GM18520 (cell line): ENCODE measurements at regions not wholly inside any gene's neighbourhood (a gene's known extent, or its start where the extent isn't known, plus 50 kb on each side); places are given as distances from the start of the nearest gene placed in this dataset.
"Not testable (repeated sequence)": the region's sequence is repeated elsewhere in the genome, so short reads cannot be mapped to it uniquely, and the experiment has no call there.

Experiments used
- ATAC-seq: cut with Tn5 transposase; IDR thresholded peaks from one replicate; pipeline ENCODE4 v1.9.1; 2021; ENCODE audit not compliant: unreplicated experiment

- ATAC-seq, result no peak
These were observed 453.9 kb downstream of the SQOR start for GRCh38 chr15:46088486-46089445.

- ATAC-seq, result no peak
These were observed 454.7 kb downstream of the SQOR start for GRCh38 chr15:46089467-46089935.

DNA sequence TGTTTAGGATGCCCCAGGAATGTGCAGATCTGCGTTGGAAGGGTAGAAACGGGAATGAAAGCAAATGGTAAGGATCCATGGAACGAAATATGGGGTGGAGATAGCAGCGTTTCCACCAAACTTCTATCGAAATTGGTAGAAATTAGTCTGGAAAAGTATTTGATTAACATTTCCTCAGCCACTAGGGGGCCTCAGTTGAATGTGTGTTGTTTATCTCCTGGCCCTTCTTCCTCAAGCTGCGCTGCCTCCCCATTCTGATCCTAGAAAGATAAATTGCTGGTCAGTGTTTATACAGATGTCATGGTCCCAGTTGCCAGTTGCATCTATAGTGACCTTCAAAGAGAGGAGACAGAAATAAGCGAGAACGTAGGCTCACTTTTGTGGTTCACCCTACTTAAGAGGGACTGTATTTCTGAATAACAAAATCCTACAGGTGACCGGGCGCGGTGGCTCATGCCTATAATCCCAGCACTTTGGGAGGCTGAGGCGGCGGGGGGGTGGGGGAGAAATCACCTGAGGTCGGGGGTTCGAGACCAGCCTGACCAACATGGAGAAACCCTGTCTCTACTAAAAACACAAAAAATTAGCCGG lies 457.1 kb downstream of the SQOR start:
- ATAC-seq, result no peak

DNA sequence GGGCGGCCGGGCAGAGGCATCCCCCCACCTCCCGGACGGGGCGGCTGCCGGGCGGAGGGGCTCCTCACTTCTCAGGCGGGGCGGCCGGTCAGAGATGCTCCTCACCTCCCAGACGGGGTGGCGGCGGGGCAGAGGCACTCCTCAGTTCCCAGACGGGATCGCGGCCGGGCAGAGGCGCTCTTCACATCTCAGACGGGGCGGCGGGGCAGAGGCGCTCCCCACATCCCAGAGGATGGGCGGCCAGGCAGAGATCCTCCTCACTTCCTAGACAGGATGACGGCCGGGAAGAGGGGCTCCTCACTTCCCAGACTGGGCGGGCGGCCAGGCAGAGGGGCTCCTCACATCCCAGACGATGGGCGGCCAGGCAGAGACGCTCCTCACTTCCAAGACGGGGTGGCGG lies 463.2 kb downstream of the SQOR start:
- not testable (repeated sequence) for ATAC-seq

GRCh38 chr15:46110755-46111154 lies 475.9 kb downstream of the SQOR start:
- no peak for ATAC-seq

DNA sequence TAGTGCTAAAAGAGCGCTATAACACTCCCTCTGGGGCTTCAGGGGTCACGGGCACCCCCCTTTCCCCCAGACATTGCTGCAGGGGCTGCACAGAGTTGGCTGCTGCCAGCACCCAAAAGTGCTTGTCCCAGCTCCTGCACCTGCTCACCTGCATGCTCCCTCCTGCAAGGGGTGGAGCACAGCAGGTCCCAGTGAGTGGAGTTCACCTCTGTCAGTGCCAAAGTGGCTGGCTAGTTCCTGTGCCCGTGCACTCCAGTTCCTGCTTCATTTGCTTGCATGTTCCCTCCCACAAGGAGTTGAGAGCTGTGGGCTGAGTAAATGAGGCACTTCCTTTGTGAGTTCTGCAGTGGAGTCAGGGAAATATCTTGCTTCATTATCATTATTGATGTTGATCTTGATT lies 476.9 kb downstream of the SQOR start:
- no peak for ATAC-seq

GRCh38 chr15:46117071-46117470 lies 482.2 kb downstream of the SQOR start:
- ATAC-seq, result no peak

DNA sequence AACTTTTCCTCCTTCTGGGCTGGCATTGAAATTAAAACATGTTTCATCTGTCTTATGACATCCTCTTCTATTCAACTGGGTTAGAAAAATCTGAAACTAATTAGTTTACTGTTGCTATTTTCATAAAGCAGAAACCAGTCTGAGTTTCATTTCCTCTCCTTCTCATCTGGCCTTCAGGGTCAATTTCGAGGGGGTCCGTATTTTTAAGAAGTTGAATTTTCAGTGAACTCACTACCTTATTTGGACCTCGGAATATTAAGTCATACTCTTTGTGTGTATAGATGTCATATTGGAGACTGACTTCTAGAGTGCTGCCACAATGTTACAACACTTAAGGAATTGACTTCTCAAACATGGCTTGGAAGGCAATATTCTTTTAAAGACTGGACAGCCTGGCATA lies 485.9 kb downstream of the SQOR start:
- no peak for ATAC-seq

DNA sequence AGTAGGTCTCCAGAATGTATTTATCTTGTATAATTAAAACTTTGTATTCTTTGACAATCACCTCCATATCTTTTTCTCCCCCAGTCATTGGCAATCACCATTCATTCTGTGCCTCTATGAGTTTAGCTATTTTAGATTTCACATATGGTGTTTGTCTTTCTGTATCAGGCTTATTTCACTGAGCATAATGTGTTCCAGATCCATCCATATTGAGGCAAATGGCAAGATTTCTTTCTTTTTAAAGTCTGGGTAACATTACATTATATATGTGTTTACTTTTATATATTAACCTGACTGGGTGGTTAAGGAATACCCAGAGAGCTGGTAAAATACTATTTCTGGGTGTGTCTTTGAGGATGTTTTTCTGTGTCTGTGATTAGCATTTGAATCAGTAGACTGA lies 486.6 kb downstream of the SQOR start:
- no peak for ATAC-seq

DNA sequence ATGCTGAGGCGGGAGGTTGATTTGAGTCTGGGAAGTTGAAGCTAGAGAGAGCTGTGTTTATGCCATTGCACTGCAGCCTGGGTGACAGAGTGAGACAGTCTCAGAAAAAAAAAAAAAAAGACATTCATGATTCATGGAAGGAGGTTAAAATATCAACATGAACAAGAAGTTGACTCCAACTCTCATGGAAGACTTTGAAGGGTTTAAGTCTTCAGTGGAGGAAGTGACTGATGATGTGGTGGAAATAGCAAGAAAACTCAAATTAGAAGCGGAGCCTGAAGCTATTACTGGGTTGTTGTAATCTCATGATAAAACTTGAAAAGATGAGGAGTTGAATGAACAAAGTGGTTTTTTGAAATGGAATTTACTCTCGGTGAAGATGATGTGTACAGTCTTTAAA lies 491.8 kb downstream of the SQOR start:
- no peak for ATAC-seq

DNA sequence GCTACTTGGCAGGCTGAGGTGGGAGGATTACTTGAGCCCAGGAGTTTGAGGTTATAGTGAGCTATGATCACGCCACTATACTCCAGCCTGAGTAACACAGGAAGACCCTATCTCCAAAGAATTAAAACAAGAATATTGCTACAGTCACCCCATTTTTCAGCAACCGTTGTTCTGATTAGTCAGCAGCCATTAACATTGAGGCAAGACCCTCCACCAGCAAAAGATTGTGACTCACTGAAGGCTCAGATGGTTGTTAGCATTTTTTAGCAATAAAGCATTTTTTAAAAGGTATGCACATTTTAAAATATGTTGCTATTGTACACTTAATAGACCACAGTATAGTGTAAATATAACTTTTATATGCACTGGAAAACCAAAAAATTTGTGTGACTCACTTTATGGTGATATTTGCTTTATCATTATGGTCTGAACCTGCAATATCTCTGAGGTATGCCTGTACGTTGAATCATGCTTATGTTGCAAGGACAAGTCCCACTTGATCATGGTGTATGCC lies 492.6 kb downstream of the SQOR start:
- ATAC-seq, result no peak

DNA sequence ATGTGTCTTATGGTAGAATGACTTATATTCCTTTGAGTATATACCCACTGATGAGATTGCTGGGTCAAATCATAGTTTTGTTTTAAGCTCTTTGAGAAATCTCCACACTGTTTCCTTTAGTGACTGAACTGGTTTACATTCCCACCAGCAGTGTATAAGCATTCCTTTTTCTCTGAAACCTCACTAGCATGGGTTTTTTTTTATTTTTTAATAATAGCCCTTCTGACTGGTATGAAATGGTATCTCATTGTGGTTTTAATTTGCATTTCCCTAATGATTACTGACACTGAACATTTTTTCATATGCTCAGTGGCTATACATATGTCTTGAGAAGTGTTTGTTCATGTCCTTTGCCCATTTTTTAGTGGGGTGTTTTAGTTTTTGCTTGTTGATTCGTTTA lies 494.3 kb downstream of the SQOR start:
- ATAC-seq, result no peak

- no peak for ATAC-seq
These were observed 497.0 kb downstream of the SQOR start for GRCh38 chr15:46131876-46132275.

GRCh38 chr15:46137443-46137842 lies 502.6 kb downstream of the SQOR start:
- no peak for ATAC-seq

- ATAC-seq, result no peak
These were observed 511.2 kb downstream of the SQOR start for GRCh38 chr15:46146002-46146401.

DNA sequence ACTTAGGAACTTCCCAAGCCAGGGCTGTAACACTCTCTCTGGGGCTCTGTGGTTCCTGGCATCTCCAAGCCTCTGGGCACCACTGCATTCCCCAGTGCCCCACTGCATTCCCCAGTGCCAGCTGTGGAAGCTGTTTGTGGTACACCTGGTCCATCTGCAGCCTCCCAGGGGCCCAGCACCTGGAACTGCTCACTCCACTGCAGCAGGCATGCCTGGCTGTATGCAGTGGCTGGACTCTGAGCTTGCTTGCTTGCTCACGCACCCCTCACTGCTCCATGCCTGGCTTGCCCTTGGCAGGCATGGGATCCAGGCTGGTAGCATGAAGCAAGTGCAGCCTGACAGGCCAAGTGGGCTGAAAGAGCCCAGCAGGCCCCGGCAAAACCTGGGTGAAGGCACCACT lies 512.1 kb downstream of the SQOR start:
- no peak for ATAC-seq

GRCh38 chr15:46151786-46152185 lies 517.0 kb downstream of the SQOR start:
- no peak for ATAC-seq

DNA sequence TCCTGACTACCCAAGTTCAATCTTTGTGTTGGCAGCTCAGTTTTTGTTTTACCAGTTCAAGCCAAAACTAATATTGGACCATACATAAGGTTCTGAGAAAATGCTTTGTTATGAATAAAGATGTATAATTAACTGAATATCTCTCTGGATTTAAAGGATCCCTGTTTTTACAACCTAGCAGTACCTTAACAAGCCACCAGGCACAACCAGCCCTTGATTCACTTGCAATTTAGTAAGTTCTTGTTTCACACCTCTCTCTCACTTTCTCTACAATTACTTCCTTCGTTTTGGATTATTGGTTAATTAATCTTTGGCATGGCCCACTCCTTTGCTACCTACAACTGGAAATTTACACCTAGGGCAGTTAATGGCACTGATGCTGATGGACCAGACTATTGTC lies 531.9 kb downstream of the SQOR start:
- no peak for ATAC-seq

DNA sequence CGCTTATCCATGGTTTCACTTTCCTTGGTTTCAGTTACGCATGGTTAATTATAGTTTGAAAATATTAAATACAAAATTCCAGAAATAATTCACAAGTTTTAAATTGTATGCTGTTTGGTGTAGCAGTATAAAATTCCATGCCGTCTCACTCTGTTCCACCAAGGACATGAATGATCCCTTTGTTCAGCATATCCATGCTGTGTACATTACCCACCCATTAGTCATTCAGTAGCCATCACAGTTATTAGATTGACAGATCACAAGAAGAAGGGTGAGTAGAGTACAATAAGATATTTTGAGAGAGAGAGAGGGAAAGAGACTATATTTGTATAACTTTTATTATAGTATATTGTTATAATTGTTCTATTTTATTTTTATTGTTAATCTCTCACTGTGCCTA lies 535.5 kb downstream of the SQOR start:
- no peak for ATAC-seq

- no peak for ATAC-seq
These were observed 539.3 kb downstream of the SQOR start for GRCh38 chr15:46174122-46174521.

- ATAC-seq, result no peak
These were observed 542.4 kb downstream of the SQOR start for GRCh38 chr15:46177219-46177618.

DNA sequence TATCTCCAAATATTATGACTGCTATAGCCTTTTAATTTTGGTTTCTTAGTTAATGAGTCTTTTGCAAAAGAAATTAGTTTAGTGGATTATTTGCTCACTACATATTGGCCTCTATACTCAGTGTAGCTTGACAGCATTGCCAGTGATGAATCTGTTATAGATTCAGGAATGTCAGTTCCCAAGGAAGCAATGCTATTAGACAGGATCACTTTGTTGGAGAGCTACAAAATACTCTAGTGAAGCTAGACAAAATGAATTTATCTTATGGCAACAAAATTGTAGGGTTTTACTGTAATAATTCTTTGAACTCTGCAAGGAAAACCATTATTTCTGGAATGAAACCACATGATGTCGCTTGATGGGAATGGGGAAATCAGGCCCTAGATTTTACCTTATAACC lies 543.3 kb downstream of the SQOR start:
- ATAC-seq, result no peak
